Astrocyte (in vitro differentiated cells and primary cell): ENCODE measurements at regions not wholly inside any gene's neighbourhood (a gene's known extent, or its start where the extent isn't known, plus 50 kb on each side); places are given as distances from the start of the nearest gene placed in this dataset.

Source experiments
- DNase-seq: peaks from one replicate; pipeline ENCODE4 v3.0.0-alpha.2; 2010; ENCODE audit warnings: low read depth
- FAIRE-seq: peaks from 2 replicates; lab custom pipeline; 2011; peaks lifted over from hg19 to GRCh38; lab: Jason Lieb, UNC
- H2AFZ ChIP-seq: 2 replicates; pipeline ENCODE4 v1.6.0; 2012; ENCODE audit warnings: low read depth, low read length, inconsistent platforms
- H3K27ac ChIP-seq: 2 replicates; pipeline ENCODE4 v1.5.1; 2011; ENCODE audit warnings: low read depth, low read length, inconsistent platforms
- H3K27me3 ChIP-seq: 2 replicates; pipeline ENCODE4 v1.6.0; 2011; ENCODE audit warnings: low read length, inconsistent platforms; ENCODE audit not compliant: insufficient read depth
- H3K36me3 ChIP-seq: 2 replicates; pipeline ENCODE4 v1.5.1; 2011; ENCODE audit warnings: low read length, inconsistent platforms; ENCODE audit not compliant: insufficient read depth
- H3K4me1 ChIP-seq: 2 replicates; pipeline ENCODE4 v1.5.1; 2011; ENCODE audit warnings: low read length, inconsistent platforms; ENCODE audit not compliant: insufficient read depth
- H3K4me2 ChIP-seq: 2 replicates; pipeline ENCODE4 v1.6.0; 2012; ENCODE audit warnings: low read length, inconsistent platforms
- H3K4me3 ChIP-seq: 2 replicates; pipeline ENCODE4 v1.5.1; 2011; ENCODE audit warnings: low read depth, mild to moderate bottlenecking, low read length, inconsistent platforms; ENCODE audit not compliant: insufficient read depth
- H3K79me2 ChIP-seq: 2 replicates; pipeline ENCODE4 v1.6.0; 2012; ENCODE audit warnings: mild to moderate bottlenecking, low read length, inconsistent platforms; ENCODE audit not compliant: insufficient read depth
- H3K9ac ChIP-seq: 2 replicates; pipeline ENCODE4 v1.6.0; 2012; ENCODE audit warnings: mild to moderate bottlenecking, low read length, inconsistent platforms
- H3K9me3 ChIP-seq: 2 replicates; pipeline ENCODE4 v1.5.1; 2012; ENCODE audit warnings: low read depth, mild to moderate bottlenecking, low read length, inconsistent platforms; ENCODE audit not compliant: insufficient read depth
- H4K20me1 ChIP-seq: 2 replicates; pipeline ENCODE4 v1.6.0; 2012; ENCODE audit warnings: low read length, inconsistent platforms; ENCODE audit not compliant: insufficient read depth
- H3K27ac Mint-ChIP-seq: one replicate; pipeline ENCODE4 v1.8.0; 2021; ENCODE audit warnings: mild to moderate bottlenecking, mixed read lengths; ENCODE audit not compliant: unreplicated experiment
- H3K27me3 Mint-ChIP-seq: one replicate; pipeline ENCODE4 v1.8.0; 2021; ENCODE audit warnings: low read depth, mixed read lengths; ENCODE audit not compliant: unreplicated experiment
- H3K36me3 Mint-ChIP-seq: one replicate; pipeline ENCODE4 v1.8.0; 2021; ENCODE audit warnings: low read depth, mixed read lengths; ENCODE audit not compliant: unreplicated experiment
- H3K4me1 Mint-ChIP-seq: one replicate; pipeline ENCODE4 v1.8.0; 2021; ENCODE audit warnings: low read depth, mixed read lengths; ENCODE audit not compliant: unreplicated experiment
- H3K4me3 Mint-ChIP-seq: one replicate; pipeline ENCODE4 v1.8.0; 2021; ENCODE audit warnings: mild to moderate bottlenecking, moderate library complexity, mixed read lengths; ENCODE audit not compliant: unreplicated experiment
- H3K9me3 Mint-ChIP-seq: one replicate; pipeline ENCODE4 v1.8.0; 2021; ENCODE audit warnings: mild to moderate bottlenecking, mixed read lengths; ENCODE audit not compliant: unreplicated experiment
- EZH2 ChIP-seq: IDR thresholded peaks from 2 replicates; pipeline ENCODE4 v1.6.1; 2012; ENCODE audit warnings: mild to moderate bottlenecking, low read length, inconsistent platforms; ENCODE audit not compliant: insufficient read depth
- TF ChIP-seq, protein P1 (sequence below): IDR thresholded peaks from 2 replicates; pipeline ENCODE4 v1.5.1; 2011; ENCODE audit warnings: low read depth, mild to moderate bottlenecking, inconsistent platforms, low read length, moderate library complexity; ENCODE audit not compliant: insufficient read depth

DNA sequence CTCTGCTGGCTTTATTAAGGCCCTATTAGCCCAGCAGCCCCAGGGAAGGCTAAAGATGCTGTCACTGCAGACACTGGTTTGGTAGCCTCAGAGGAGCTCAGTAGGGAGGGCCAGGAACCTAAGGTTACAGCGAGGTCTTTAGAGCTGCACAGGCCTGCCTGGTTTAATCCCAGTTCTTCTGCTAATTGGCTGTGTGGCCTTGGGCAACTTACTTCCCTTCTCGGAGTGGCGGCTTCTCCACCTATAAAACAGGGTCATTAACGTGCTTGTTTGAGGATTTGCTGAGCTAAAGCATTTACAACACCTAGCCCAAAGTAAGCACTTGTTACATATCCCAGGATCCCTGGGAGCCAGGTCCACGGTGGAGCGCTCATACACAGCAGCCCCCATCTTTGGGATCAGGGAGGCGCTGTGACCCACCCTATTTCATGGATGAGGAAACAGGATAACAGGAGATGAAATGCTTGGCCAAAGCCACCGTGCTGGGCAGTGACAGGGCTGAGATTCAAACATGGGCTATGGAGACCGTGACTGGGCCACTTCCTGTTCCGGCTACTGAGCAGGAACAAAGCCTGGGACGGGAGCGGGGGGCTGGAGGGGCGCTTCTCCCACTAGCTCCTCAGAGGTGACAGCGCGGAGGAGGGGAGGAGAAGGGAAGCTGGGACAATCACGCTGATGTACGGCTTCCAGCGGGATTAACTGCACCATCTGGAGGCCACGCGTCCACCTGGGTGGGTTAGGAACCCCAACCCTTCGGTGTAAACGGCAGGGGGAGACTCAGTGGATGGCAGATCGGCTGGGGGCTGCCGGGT lies 61.5 kb downstream of the IGLL1 start:
- Mint-ChIP-seq H3K4me3 (no peak overlapping the region), H3K4me1 (peaks cover 4% of the 10 kb centered on the region), H3K27me3 (peaks cover under 1% of the 10 kb centered on the region), H3K27ac (no peak overlapping the region), H3K36me3 (no peaks in the 10 kb centered on the region), H3K9me3 (no peaks in the 10 kb centered on the region)
- Histone ChIP-seq H3K4me2 (no peak overlapping the region), H4K20me1 (no peaks in the 10 kb centered on the region), H2AFZ (peak overlapping the region; percentile 18), H3K4me3 (no peak overlapping the region), H3K79me2 (no peaks in the 10 kb centered on the region), H3K9ac (no peak overlapping the region), H3K4me1 (peaks cover 17% of the 10 kb centered on the region), H3K27ac (no peak overlapping the region), H3K27me3 (no peaks in the 10 kb centered on the region), H3K9me3 (no peaks in the 10 kb centered on the region), H3K36me3 (no peaks in the 10 kb centered on the region)
- FAIRE-seq (no peak), DNase-seq (no peak)
- no peak for TF ChIP-seq EZH2
- TF ChIP-seq, protein P1, sequence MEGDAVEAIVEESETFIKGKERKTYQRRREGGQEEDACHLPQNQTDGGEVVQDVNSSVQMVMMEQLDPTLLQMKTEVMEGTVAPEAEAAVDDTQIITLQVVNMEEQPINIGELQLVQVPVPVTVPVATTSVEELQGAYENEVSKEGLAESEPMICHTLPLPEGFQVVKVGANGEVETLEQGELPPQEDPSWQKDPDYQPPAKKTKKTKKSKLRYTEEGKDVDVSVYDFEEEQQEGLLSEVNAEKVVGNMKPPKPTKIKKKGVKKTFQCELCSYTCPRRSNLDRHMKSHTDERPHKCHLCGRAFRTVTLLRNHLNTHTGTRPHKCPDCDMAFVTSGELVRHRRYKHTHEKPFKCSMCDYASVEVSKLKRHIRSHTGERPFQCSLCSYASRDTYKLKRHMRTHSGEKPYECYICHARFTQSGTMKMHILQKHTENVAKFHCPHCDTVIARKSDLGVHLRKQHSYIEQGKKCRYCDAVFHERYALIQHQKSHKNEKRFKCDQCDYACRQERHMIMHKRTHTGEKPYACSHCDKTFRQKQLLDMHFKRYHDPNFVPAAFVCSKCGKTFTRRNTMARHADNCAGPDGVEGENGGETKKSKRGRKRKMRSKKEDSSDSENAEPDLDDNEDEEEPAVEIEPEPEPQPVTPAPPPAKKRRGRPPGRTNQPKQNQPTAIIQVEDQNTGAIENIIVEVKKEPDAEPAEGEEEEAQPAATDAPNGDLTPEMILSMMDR: no peak

- Histone ChIP-seq H3K36me3 (no peaks in the 10 kb centered on the region), H3K27ac (no peak overlapping the region), H3K9ac (no peak overlapping the region), H3K27me3 (no peaks in the 10 kb centered on the region), H3K4me2 (no peak overlapping the region), H3K4me1 (peaks cover 17% of the 10 kb centered on the region), H3K9me3 (no peaks in the 10 kb centered on the region), H3K4me3 (no peak overlapping the region), H3K79me2 (no peaks in the 10 kb centered on the region), H4K20me1 (no peaks in the 10 kb centered on the region), H2AFZ (no peak overlapping the region)
- Mint-ChIP-seq H3K4me1 (peaks cover 4% of the 10 kb centered on the region), H3K4me3 (no peak overlapping the region), H3K36me3 (no peaks in the 10 kb centered on the region), H3K27me3 (peaks cover 8% of the 10 kb centered on the region), H3K27ac (no peak overlapping the region), H3K9me3 (no peaks in the 10 kb centered on the region)
- FAIRE-seq: no peak
- TF ChIP-seq, protein P1: no peak
- no peak for TF ChIP-seq EZH2
- no peak for DNase-seq
These were observed 62.2 kb downstream of the IGLL1 start for GRCh38 chr22:23517804-23518375.

- no peak overlapping the region for H3K4me3 Mint-ChIP-seq
- TF ChIP-seq, protein P1: no peak
- no peak for TF ChIP-seq EZH2
- H3K36me3 ChIP-seq: no peaks in the 10 kb centered on the region
- no peak overlapping the region for H3K27ac ChIP-seq
- no peak for FAIRE-seq
- H3K9ac ChIP-seq: no peak overlapping the region
- no peak overlapping the region for H2AFZ ChIP-seq
- no peaks in the 10 kb centered on the region for H3K36me3 Mint-ChIP-seq
- H3K27me3 ChIP-seq: no peaks in the 10 kb centered on the region
- H3K4me2 ChIP-seq: no peak overlapping the region
- H3K4me1 Mint-ChIP-seq: peaks cover 4% of the 10 kb centered on the region
- H3K79me2 ChIP-seq: no peaks in the 10 kb centered on the region
- no peak overlapping the region for H3K4me3 ChIP-seq
- H4K20me1 ChIP-seq: no peaks in the 10 kb centered on the region
- DNase-seq: no peak
- H3K9me3 Mint-ChIP-seq: no peaks in the 10 kb centered on the region
- peaks cover 13% of the 10 kb centered on the region for H3K4me1 ChIP-seq
- peaks cover 14% of the 10 kb centered on the region for H3K27me3 Mint-ChIP-seq
- H3K9me3 ChIP-seq: no peaks in the 10 kb centered on the region
- no peak overlapping the region for H3K27ac Mint-ChIP-seq
These were observed 63.8 kb downstream of the IGLL1 start for GRCh38 chr22:23516304-23516703.
